Islet of Langerhans (tissue), 1 donor: ENCODE measurements at regions not wholly inside any gene's neighbourhood (a gene's known extent, or its start where the extent isn't known, plus 50 kb on each side); places are given as distances from the start of the nearest gene placed in this dataset.

Source experiments
- FAIRE-seq: peaks from one replicate; lab custom pipeline; 2011; peaks lifted over from hg19 to GRCh38; lab: Jason Lieb, UNC

GRCh38 chr6:23244300-23244699, 674.9 kb downstream of the HDGFL1 start:
- FAIRE-seq, result no peak

GRCh38 chr6:23245572-23245971, 676.2 kb downstream of the HDGFL1 start:
- no peak for FAIRE-seq

DNA sequence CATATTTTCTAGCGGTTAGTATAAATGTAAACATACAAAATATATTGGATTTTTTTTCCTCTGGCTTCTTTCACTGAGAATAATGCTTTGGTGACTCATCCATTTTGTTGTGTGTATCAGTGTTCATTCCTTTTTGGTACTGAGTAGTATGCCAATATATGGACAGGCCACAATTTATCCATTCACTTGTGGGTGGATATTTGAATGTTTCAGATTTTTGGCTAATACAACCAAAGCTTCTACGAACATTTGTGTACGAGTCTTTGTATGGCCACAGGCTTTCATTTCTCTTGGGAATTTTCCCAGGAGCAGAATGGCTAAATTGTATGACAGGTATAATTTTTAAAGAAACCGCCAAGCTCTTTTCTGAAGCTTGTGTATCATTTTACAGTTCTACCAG, 677.5 kb downstream of the HDGFL1 start:
- FAIRE-seq, result no peak

GRCh38 chr6:23250556-23250955, 681.2 kb downstream of the HDGFL1 start:
- no peak for FAIRE-seq

- FAIRE-seq, result no peak
These were observed 693.5 kb downstream of the HDGFL1 start for GRCh38 chr6:23262864-23263263.

DNA sequence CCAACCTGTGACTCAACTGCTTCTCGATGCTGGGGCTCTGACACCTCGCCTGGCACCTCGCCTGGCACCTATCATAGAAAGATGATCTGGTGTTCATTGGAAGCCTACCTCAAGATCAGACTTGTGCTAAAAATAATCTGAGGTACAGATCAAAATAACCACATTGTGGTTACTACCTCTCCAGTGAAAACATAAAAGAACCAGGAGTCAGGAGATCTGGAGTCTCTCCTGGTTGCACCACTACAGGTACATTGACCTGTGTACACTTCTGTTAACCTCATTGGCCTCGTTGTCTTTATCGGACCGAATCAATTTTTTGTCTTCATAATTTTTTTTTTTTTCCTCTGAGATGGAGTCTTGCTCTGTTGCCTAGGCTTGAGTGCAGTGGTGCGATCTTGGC, 695.9 kb downstream of the HDGFL1 start:
- FAIRE-seq, result no peak

- FAIRE-seq, result no peak
These were observed 697.2 kb downstream of the HDGFL1 start for GRCh38 chr6:23266536-23266935.

DNA sequence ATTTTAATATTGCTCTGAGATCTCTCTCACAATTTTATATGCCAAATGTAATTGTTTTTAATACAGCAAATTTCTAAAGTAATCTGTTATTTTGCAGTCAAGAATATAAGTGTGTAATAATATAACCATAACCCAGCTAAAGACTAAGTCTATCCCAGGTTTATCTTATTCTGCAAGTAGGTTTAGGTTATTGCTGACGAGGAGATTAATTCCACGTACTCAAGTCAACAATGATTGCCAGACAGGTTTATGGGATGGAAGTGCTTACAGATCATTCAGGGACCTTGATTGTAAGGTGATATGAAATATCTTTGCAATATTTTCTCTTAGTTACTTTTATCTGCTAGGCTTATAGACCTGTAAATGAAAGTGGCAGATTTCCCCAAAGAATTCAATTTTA, 698.3 kb downstream of the HDGFL1 start:
- FAIRE-seq, result no peak

- no peak for FAIRE-seq
These were observed 699.0 kb downstream of the HDGFL1 start for GRCh38 chr6:23268348-23268747.

GRCh38 chr6:23269436-23269835, 700.1 kb downstream of the HDGFL1 start:
- no peak for FAIRE-seq

DNA sequence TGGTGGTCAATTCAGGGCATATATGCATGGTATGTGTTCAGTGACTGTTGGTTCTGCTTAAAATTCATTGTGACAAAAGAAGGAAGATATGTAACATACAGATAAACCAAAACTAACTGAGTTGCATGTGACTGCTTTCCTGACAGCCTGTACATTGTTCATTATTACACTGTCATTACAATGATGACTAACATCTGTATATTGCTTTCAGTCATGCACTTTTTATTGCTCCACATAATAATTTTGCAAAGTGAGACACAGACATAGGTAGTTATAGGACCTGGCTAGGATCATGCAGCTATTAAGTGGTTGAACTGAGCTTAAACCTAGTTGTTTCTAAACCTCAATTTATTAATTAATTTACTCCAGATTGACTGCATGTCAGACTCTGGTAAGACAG, 703.2 kb downstream of the HDGFL1 start:
- no peak for FAIRE-seq

GRCh38 chr6:23277521-23278179, 708.3 kb downstream of the HDGFL1 start:
- no peak for FAIRE-seq

DNA sequence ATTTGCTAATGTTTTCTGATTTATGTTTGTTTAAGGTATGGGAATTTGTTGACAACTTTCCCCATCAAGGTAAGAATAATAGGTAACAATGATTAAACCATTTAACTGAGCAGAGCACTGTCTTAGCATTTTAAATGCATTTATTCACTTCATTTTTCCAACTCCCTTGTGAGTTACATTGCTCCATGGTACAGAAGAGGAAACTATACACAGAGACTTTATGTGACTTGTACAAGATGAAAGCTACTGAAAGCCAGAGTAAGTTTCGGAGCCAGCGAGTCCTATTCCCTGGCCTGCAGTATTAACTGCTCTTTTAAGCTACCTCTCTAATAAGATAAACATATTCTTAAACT, 708.8 kb downstream of the HDGFL1 start:
- no peak for FAIRE-seq

DNA sequence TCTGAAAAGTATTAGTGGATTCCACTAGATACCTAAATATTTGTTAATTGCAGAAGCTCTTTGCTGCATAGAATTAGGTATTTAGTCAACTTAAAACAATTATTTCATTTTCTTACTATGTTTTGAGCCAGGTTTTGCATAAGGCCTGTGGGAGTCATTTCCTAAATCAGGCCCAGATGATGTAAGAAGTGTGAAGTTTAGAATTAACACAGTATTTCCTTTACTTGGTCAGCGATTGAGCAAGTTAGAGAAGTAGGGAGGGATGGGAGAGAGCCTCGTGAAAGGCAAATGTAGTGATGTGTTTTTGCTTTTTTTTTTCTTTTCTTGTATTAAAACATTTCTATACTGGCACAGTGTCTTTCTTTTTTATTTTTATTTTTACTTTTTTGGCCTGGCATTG, 711.1 kb downstream of the HDGFL1 start:
- no peak for FAIRE-seq

DNA sequence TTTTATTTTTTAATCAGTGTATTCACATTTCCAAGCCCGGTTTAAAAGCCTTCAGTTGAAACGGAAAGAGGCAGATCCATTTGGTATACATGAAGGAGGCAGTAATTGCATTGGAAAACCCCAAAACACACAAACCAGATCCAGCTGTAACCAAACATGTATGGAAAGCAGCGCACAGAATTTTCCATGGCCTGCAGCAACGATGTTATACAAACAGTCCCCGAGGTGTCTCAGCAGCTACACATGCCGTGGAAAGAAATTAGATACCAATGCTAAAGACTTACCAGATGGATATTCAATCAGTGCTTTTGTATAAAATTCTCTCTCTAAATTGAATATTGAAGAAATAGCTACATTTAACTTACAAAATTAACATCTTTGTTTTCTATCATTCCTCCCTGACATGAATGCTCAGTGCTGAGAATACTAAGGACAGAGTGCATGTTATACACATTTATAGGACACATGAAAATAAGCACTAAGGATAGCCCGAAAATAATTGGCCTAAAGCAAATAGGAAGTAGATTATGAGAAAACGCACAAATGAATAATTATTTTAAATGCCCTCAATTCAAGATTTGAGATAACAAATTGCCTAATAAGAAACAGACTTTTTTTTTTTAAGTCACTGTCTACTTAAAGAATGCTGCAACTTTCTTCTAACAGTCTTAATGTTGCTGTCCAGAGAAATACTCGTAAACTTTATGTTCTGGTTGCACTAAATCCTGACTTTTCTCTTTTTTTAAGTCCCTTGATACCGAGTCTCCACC, 713.1 kb downstream of the HDGFL1 start:
- no peak for FAIRE-seq

- FAIRE-seq, result no peak
These were observed 724.3 kb downstream of the HDGFL1 start for GRCh38 chr6:23293653-23294052.

- FAIRE-seq, result no peak
These were observed 732.2 kb downstream of the HDGFL1 start for GRCh38 chr6:23301556-23301955.

DNA sequence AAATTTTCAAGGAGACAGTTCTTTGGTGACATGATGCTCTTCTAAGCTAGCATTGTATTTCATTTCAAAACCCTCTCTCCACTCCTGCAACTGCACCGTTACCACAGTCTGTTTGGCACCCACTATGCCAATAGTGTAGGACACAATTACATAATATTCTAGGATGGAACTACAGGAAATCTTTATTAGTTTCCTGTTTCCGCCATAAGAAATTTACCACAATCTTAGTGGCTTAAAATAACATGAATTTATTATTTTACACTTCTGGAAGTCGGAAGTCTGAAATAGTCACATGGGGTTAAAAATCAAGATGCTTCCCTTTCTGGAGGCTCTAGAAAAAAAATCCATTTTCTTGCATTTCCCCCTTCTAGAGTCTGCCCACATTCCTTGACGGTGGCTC, 733.1 kb downstream of the HDGFL1 start:
- FAIRE-seq, result no peak

DNA sequence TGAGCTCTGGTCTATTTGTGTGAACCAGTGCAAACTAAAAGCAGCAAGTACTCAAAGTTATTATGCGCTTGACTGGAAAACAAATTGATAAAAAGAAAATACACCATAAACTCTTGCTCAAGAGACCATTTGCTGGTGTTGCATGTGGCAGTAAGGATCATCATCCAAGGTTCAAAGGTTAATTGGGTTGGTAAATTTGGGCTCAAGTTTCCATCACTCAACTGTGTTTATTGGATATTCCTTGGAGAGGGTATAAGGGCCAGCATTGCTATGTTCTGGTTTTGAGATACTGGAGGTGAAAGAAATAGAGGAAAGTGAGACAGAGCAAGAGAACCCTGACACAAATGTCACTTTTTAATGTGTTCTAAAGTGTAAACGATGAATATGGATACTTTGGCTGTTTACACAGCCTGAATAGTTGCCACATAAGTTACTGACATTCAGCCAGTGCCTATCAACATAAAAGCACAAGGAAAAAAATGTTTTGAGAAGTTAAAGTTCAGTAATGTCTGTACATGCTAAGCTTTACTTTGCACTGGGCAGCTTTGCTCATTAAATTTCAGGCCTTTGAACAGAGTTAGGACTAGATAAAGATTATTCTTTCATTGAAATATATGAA, 736.1 kb downstream of the HDGFL1 start:
- FAIRE-seq, result no peak

DNA sequence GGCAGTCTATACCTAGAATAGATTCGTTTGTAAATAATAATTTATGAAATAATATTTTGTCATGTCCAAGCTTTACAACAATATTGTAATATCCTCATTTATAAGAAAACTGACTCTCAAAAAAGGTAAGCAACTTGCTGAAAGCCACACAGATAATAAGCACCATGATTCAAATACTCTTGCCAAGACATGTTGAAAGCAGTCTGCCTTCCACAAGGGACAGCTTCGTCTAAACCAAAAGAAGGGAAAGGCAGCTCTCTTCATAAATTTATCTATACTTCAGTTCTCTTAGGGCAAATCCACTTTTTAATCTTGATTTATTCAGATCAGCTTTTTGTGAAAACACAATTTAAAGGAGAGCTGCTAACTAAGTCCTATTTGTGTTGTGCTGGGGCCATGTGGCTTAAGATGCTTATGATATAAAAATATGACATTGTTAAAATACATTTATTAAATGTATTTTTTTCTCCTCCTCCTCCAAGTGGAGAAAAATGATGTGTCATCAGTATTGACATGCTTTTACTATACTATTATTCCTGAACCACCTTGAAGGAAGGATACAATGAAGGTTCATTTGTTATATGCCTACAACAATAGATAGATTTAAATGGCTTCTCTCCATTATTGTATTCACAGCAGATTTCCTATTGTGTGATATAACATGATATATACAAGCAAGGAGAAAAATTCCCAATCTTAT, 737.0 kb downstream of the HDGFL1 start:
- no peak for FAIRE-seq

- no peak for FAIRE-seq
These were observed 738.1 kb downstream of the HDGFL1 start for GRCh38 chr6:23307516-23307915.

DNA sequence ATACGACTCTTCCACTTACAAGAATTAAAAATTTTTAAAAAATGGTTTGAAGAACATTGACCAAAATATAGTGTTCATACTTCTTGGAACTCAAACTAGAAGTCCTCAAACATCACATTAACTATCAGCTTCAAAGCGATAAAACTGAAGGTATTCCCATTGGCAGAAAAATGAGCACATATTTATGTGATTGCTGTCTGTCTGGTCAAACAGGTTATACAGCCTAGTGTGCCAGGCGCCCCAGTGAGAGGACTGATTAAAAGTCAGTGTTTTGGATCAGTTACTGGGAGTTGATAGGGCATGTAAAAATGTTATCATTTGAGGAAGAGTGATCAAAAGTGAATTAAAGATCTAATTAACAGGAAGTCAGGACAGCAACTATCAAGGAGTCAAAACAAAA, 738.8 kb downstream of the HDGFL1 start:
- no peak for FAIRE-seq

GRCh38 chr6:23311211-23311610, 741.8 kb downstream of the HDGFL1 start:
- FAIRE-seq, result no peak
